ENCODE measurements at regions not wholly inside any gene's neighbourhood (a gene's known extent, or its start where the extent isn't known, plus 50 kb on each side); places are given as distances from the start of the nearest gene placed in this dataset.
"Not testable (repeated sequence)": the region's sequence is repeated elsewhere in the genome, so short reads cannot be mapped to it uniquely, and the experiment has no call there.

GRCh38 chrX:40866893-40867292 lies 131.6 kb upstream of the MED14 start:
- H3K27ac ChIP-seq (ENCODE audit: low read depth, low read length) = no peak overlapping the region

GRCh38 chrX:40867352-40867751 lies 132.0 kb upstream of the MED14 start:
- CTCF ChIA-PET = interaction anchor here (1.9 kb wide), 1 partner anchor 11 kb away, joined by 7 read pairs; no protein-coding TSS in a partner anchor
- POLR2A ChIA-PET = no interaction called here
- no peak overlapping the region for H3K27ac ChIP-seq (ENCODE audit: low read depth, low read length)

More at GRCh38 chrX:40866893-40867292, 131.6 kb upstream of the MED14 start:
- no peak for TF ChIP-seq CTCF (IDR thresholded peaks at IDR 0.05; ENCODE audit: low read depth, low read length)
- Histone ChIP-seq H3K4me3 (ENCODE audit: low read depth, low read length) (no peak overlapping the region), H3K27me3 (ENCODE audit: control insufficient read depth, insufficient read depth, low read length) (no peaks in the 10 kb centered on the region), H3K9me3 (ENCODE audit: control insufficient read depth, insufficient read depth, low read length) (no peaks in the 10 kb centered on the region; the same call in 1 of the 2 replicates)
- CTCF ChIA-PET = interaction anchor here (1.9 kb wide), 1 partner anchor 11 kb away, joined by 7 read pairs; no protein-coding TSS in a partner anchor
- no peak for DNase-seq (ENCODE audit: low read depth, low spot score)
- POLR2A ChIA-PET = no interaction called here

GRCh38 chrX:40868868-40869267 lies 133.5 kb upstream of the MED14 start:
- POLR2A ChIA-PET = no interaction called here
- DNase-seq (ENCODE audit: low read depth, low spot score) = no peak
- CTCF ChIA-PET = interaction anchor here (1.9 kb wide), 1 partner anchor 9 kb away, joined by 7 read pairs; no protein-coding TSS in a partner anchor

More at GRCh38 chrX:40867352-40867751, 132.0 kb upstream of the MED14 start:
- no peak for TF ChIP-seq CTCF (IDR thresholded peaks at IDR 0.05; ENCODE audit: low read depth, low read length)
- Histone ChIP-seq H3K4me3 (ENCODE audit: low read depth, low read length) (no peak overlapping the region), H3K9me3 (ENCODE audit: control insufficient read depth, insufficient read depth, low read length) (no peaks in the 10 kb centered on the region; the same call in 1 of the 2 replicates), H3K27me3 (ENCODE audit: control insufficient read depth, insufficient read depth, low read length) (no peaks in the 10 kb centered on the region)
- DNase-seq (ENCODE audit: low read depth, low spot score) = no peak

GRCh38 chrX:40870982-40871381 lies 135.6 kb upstream of the MED14 start:
- H3K27ac ChIP-seq (ENCODE audit: low read depth, low read length); H3K9me3 ChIP-seq (ENCODE audit: control insufficient read depth, insufficient read depth, low read length); DNase-seq (ENCODE audit: low read depth, low spot score); H3K27me3 ChIP-seq (ENCODE audit: control insufficient read depth, insufficient read depth, low read length); POLR2A ChIA-PET; CTCF ChIA-PET; H3K4me3 ChIP-seq (ENCODE audit: low read depth, low read length): not testable (repeated sequence)

More at GRCh38 chrX:40868868-40869267, 133.5 kb upstream of the MED14 start:
- Histone ChIP-seq H3K9me3 (ENCODE audit: control insufficient read depth, insufficient read depth, low read length) (no peaks in the 10 kb centered on the region), H3K27ac (ENCODE audit: low read depth, low read length) (no peak overlapping the region), H3K4me3 (ENCODE audit: low read depth, low read length) (no peak overlapping the region), H3K27me3 (ENCODE audit: control insufficient read depth, insufficient read depth, low read length) (no peaks in the 10 kb centered on the region)
- TF ChIP-seq CTCF (IDR thresholded peaks at IDR 0.05; ENCODE audit: low read depth, low read length) = no peak

- TF ChIP-seq CTCF (IDR thresholded peaks at IDR 0.05; ENCODE audit: low read depth, low read length) = peak; percentile 12; the same call in 1 of the 2 replicates
- H3K9me3 ChIP-seq (ENCODE audit: control insufficient read depth, insufficient read depth, low read length) = no peaks in the 10 kb centered on the region
- no peak overlapping the region for H3K4me3 ChIP-seq (ENCODE audit: low read depth, low read length)
- no peaks in the 10 kb centered on the region for H3K27me3 ChIP-seq (ENCODE audit: control insufficient read depth, insufficient read depth, low read length)
- no peak for DNase-seq (ENCODE audit: low read depth, low spot score)
- ChIA-PET CTCF (no interaction called here), POLR2A (no interaction called here)
- H3K27ac ChIP-seq (ENCODE audit: low read depth, low read length) = no peak overlapping the region
Measured at GRCh38 chrX:40871385-40872082, 136.2 kb upstream of the MED14 start.

Data from AG04450 (cell line).